ENCODE measurements at regions not wholly inside any gene's neighbourhood (a gene's known extent, or its start where the extent isn't known, plus 50 kb on each side); places are given as distances from the start of the nearest gene placed in this dataset.

DNA sequence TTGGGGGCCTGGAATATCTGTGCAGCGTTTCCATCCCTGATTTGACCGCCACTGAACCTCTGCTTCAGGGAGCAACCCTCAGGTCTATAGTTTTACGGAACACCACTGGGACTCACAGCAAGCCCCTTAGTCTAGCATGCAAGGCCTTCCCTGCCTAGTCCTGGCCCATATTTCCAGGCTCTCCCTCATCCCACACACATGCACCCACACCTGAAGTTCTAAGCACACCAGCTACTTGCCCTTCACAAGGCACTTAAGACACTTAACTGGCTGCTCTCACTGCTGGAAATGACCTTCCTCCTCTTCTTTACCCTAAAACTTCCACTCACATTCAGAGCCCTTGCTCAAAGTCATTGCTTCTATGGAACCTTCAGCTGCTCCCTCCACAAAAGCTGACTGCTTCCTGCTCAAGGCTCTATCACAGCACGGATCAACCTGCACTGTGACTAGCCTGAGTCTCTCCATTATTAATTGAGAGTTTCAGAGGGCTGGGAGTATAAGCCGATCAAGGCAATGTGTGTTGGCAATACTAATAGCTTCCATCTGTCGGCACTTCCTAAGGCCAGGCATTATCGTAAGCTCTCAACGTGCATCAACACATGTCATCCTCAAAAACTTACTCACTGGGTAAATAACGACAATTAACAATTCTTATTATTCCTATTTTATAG lies 84.3 kb downstream of the RRAGC start:
- TF ChIP-seq, protein P1, sequence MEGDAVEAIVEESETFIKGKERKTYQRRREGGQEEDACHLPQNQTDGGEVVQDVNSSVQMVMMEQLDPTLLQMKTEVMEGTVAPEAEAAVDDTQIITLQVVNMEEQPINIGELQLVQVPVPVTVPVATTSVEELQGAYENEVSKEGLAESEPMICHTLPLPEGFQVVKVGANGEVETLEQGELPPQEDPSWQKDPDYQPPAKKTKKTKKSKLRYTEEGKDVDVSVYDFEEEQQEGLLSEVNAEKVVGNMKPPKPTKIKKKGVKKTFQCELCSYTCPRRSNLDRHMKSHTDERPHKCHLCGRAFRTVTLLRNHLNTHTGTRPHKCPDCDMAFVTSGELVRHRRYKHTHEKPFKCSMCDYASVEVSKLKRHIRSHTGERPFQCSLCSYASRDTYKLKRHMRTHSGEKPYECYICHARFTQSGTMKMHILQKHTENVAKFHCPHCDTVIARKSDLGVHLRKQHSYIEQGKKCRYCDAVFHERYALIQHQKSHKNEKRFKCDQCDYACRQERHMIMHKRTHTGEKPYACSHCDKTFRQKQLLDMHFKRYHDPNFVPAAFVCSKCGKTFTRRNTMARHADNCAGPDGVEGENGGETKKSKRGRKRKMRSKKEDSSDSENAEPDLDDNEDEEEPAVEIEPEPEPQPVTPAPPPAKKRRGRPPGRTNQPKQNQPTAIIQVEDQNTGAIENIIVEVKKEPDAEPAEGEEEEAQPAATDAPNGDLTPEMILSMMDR (IDR thresholded peaks at IDR 0.05) = no peak
- no peak for TF ChIP-seq POLR2A (IDR thresholded peaks at IDR 0.05)
